ENCODE measurements at regions not wholly inside any gene's neighbourhood (a gene's known extent, or its start where the extent isn't known, plus 50 kb on each side); places are given as distances from the start of the nearest gene placed in this dataset.
A peak's percentile ranks its signal among the peaks of the same experiment; 100 is the strongest.
"Not testable (repeated sequence)": the region's sequence is repeated elsewhere in the genome, so short reads cannot be mapped to it uniquely, and the experiment has no call there.

DNA sequence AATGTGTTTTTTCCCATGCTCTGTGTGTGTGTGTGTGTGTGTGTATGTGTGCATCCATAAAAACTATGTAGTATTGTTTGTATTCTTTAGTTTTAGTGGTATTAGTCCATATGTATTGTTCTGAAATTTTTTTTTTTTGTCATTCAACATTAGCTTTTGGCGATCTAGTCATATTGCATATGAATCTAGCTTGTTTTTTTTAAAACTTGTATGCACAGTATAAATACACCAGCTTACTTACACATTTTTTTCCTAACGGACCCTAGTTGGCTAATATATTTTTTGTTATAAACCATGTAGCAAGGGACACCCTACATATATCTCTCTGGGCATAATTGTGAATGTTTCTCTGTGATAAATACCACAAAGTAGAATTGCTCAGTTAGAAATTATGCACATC lies 359.7 kb downstream of the SRGAP2C start:
- H3K9ac ChIP-seq (ENCODE audit: insufficient read depth, low read length), result no peak overlapping the region
- DNase-seq (ENCODE audit: low read depth in 2 of 2), result no peak
- H3K4me2 ChIP-seq (ENCODE audit: extremely low read depth, insufficient read depth, low read length), result no peak overlapping the region
- H3K27ac ChIP-seq (ENCODE audit: insufficient read depth, low read length), result no peak overlapping the region
- no peak overlapping the region for H2AFZ ChIP-seq (ENCODE audit: low read length)
- no peak for TF ChIP-seq EZH2 (IDR thresholded peaks at IDR 0.05; ENCODE audit: low read length, missing control alignments)
- TF ChIP-seq, protein P1, sequence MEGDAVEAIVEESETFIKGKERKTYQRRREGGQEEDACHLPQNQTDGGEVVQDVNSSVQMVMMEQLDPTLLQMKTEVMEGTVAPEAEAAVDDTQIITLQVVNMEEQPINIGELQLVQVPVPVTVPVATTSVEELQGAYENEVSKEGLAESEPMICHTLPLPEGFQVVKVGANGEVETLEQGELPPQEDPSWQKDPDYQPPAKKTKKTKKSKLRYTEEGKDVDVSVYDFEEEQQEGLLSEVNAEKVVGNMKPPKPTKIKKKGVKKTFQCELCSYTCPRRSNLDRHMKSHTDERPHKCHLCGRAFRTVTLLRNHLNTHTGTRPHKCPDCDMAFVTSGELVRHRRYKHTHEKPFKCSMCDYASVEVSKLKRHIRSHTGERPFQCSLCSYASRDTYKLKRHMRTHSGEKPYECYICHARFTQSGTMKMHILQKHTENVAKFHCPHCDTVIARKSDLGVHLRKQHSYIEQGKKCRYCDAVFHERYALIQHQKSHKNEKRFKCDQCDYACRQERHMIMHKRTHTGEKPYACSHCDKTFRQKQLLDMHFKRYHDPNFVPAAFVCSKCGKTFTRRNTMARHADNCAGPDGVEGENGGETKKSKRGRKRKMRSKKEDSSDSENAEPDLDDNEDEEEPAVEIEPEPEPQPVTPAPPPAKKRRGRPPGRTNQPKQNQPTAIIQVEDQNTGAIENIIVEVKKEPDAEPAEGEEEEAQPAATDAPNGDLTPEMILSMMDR (conservative IDR thresholded peaks at IDR 0.05 in 1 of 2, IDR thresholded peaks at IDR 0.05 in 1 of 2; ENCODE audit: low read depth in 1 of 2, low read length in 2 of 2), result no peak
- no peak overlapping the region for H3K4me3 ChIP-seq (replicated peaks in 1 of 4; ENCODE audit: control extremely low read depth in 1 of 4, insufficient read depth in 1 of 4, low read depth in 3 of 4, low read length in 4 of 4)
- no peaks in the 10 kb centered on the region for H3K9me3 ChIP-seq (ENCODE audit: control insufficient read depth, insufficient read depth, low read depth, low read length)
- no peaks in the 10 kb centered on the region for H3K27me3 ChIP-seq (ENCODE audit: control insufficient read depth, insufficient read depth, low read length)
- no peaks in the 10 kb centered on the region for H3K79me2 ChIP-seq (ENCODE audit: control insufficient read depth, insufficient read depth, low read length)
- no peaks in the 10 kb centered on the region for H3K4me1 ChIP-seq (ENCODE audit: control insufficient read depth, extremely low read depth, insufficient read depth, low read length)
- H4K20me1 ChIP-seq (ENCODE audit: control insufficient read depth, extremely low read depth, insufficient read depth, low read length), result no peaks in the 10 kb centered on the region
- no peaks in the 10 kb centered on the region for H3K36me3 ChIP-seq (ENCODE audit: control insufficient read depth, insufficient read depth, low read length)

DNA sequence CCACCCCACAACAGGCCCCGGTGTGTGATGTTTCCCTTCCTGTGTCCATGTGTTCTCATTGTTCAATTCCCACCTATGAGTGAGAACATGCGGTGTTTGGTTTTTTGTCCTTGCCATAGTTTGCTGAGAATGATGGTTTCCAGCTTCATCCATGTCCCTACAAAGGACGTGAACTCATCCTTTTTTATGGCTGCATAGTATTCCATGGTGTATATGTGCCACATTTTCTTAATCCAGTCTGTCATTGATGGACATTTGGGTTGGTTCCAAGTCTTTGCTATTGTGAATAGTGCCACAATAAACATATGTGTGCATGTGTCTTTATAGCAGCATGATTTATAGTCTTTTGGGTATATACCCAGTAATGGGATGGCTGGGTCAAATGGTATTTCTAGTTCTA lies 361.1 kb downstream of the SRGAP2C start:
- H3K4me3 ChIP-seq (replicated peaks in 1 of 4; ENCODE audit: control extremely low read depth in 1 of 4, insufficient read depth in 1 of 4, low read depth in 3 of 4, low read length in 4 of 4); H3K9ac ChIP-seq (ENCODE audit: insufficient read depth, low read length); H3K4me2 ChIP-seq (ENCODE audit: extremely low read depth, insufficient read depth, low read length); H3K79me2 ChIP-seq (ENCODE audit: control insufficient read depth, insufficient read depth, low read length); DNase-seq (ENCODE audit: low read depth in 2 of 2); H3K36me3 ChIP-seq (ENCODE audit: control insufficient read depth, insufficient read depth, low read length); H3K27ac ChIP-seq (ENCODE audit: insufficient read depth, low read length); H3K4me1 ChIP-seq (ENCODE audit: control insufficient read depth, extremely low read depth, insufficient read depth, low read length); H3K9me3 ChIP-seq (ENCODE audit: control insufficient read depth, insufficient read depth, low read depth, low read length); H2AFZ ChIP-seq (ENCODE audit: low read length); H3K27me3 ChIP-seq (ENCODE audit: control insufficient read depth, insufficient read depth, low read length); H4K20me1 ChIP-seq (ENCODE audit: control insufficient read depth, extremely low read depth, insufficient read depth, low read length): not testable (repeated sequence)

DNA sequence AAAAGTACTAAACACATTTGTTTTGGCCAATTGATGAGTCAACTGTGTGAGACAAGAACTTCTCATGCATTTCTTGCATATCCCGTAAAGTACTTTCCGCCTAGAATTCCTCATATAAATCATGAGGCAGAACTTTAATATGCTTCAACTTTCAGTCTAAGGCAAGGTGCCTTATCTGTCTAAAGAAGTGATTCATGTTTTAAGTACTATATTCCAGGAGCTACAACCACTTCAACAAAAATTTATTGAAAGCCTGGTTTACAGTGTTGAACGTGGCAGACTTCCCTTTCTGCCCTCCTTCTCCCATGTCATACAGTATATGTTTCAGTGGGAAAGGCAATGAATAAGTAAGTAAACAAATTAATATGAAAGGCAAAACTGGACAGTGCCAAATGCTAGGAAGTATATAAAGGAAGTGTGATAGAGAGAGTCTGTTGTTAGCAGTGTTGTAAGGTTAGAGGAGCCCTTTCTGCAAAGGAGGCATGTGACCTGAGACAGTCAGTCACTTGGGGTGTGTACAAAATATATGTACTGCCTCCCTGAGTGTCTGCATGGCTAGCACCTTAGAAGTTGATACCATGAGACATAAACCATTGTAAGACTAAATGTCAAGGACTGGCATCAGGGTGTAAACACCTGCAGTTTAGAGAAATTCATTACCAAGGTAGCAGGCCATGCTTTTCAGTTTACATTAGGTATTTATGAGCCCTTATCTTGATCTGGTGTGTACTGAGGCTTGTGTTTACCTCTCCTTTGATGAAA lies 362.2 kb downstream of the SRGAP2C start:
- Histone ChIP-seq H3K9ac (ENCODE audit: insufficient read depth, low read length) (no peak overlapping the region), H3K9me3 (ENCODE audit: control insufficient read depth, insufficient read depth, low read depth, low read length) (no peaks in the 10 kb centered on the region), H3K4me2 (ENCODE audit: extremely low read depth, insufficient read depth, low read length) (no peak overlapping the region), H3K27ac (ENCODE audit: insufficient read depth, low read length) (no peak overlapping the region), H4K20me1 (ENCODE audit: control insufficient read depth, extremely low read depth, insufficient read depth, low read length) (no peaks in the 10 kb centered on the region), H3K4me3 (replicated peaks in 1 of 4; ENCODE audit: control extremely low read depth in 1 of 4, insufficient read depth in 1 of 4, low read depth in 3 of 4, low read length in 4 of 4) (no peak overlapping the region), H3K79me2 (ENCODE audit: control insufficient read depth, insufficient read depth, low read length) (no peaks in the 10 kb centered on the region), H3K4me1 (ENCODE audit: control insufficient read depth, extremely low read depth, insufficient read depth, low read length) (no peaks in the 10 kb centered on the region), H2AFZ (ENCODE audit: low read length) (no peak overlapping the region), H3K27me3 (ENCODE audit: control insufficient read depth, insufficient read depth, low read length) (no peaks in the 10 kb centered on the region), H3K36me3 (ENCODE audit: control insufficient read depth, insufficient read depth, low read length) (no peaks in the 10 kb centered on the region)
- TF ChIP-seq EZH2 (IDR thresholded peaks at IDR 0.05; ENCODE audit: low read length, missing control alignments), result no peak
- TF ChIP-seq, protein P1 (conservative IDR thresholded peaks at IDR 0.05 in 1 of 2, IDR thresholded peaks at IDR 0.05 in 1 of 2; ENCODE audit: low read depth in 1 of 2, low read length in 2 of 2), result no peak
- peak in 1 of 2 donors; percentile 54 for DNase-seq (ENCODE audit: low read depth in 2 of 2)

DNA sequence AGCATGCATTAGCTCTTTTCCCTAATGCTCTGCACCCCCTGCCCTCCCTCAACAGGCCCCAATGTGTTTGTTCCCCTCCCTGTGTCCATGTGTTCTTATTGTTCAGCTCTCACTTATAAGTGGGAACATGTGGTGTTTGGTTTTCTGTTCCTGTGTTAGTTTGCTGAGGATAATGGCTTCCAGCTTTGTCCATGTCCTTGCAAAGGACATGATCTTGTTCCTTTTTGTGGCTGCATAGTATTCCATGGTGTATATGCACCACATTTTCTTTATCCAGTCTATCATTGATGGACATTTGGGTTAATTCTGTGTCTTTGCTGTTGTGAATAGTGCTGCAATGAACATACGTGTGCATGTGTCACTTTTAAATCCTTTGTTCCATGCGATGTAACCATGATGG lies 363.0 kb downstream of the SRGAP2C start:
- H3K79me2 ChIP-seq (ENCODE audit: control insufficient read depth, insufficient read depth, low read length); H4K20me1 ChIP-seq (ENCODE audit: control insufficient read depth, extremely low read depth, insufficient read depth, low read length); H3K4me1 ChIP-seq (ENCODE audit: control insufficient read depth, extremely low read depth, insufficient read depth, low read length); H3K4me2 ChIP-seq (ENCODE audit: extremely low read depth, insufficient read depth, low read length); H3K9ac ChIP-seq (ENCODE audit: insufficient read depth, low read length); DNase-seq (ENCODE audit: low read depth in 2 of 2); H3K4me3 ChIP-seq (replicated peaks in 1 of 4; ENCODE audit: control extremely low read depth in 1 of 4, insufficient read depth in 1 of 4, low read depth in 3 of 4, low read length in 4 of 4); H3K36me3 ChIP-seq (ENCODE audit: control insufficient read depth, insufficient read depth, low read length); H2AFZ ChIP-seq (ENCODE audit: low read length); H3K27me3 ChIP-seq (ENCODE audit: control insufficient read depth, insufficient read depth, low read length); H3K9me3 ChIP-seq (ENCODE audit: control insufficient read depth, insufficient read depth, low read depth, low read length); H3K27ac ChIP-seq (ENCODE audit: insufficient read depth, low read length): not testable (repeated sequence)

DNA sequence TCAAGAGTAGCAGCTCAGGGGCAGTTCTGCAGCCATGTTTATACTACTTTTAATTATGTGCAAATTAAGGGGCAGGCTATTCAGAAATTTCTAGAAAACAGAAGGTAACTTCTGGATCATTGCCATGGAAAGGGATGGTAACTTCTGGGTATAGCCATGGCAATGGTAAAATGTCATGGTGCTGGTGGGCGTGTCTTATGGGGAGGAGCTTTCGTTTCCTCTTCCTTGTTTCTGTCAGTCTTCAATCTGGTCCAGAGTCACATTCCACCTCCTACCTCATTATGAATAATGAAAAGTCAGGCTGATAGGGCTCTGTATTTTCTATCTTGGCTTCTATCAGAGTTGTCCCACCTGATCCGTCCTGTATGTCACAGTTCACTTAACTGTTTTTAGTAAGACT lies 366.0 kb downstream of the SRGAP2C start:
- H3K4me2 ChIP-seq (ENCODE audit: extremely low read depth, insufficient read depth, low read length); H3K27me3 ChIP-seq (ENCODE audit: control insufficient read depth, insufficient read depth, low read length); H3K9me3 ChIP-seq (ENCODE audit: control insufficient read depth, insufficient read depth, low read depth, low read length); DNase-seq (ENCODE audit: low read depth in 2 of 2); H3K9ac ChIP-seq (ENCODE audit: insufficient read depth, low read length); H3K36me3 ChIP-seq (ENCODE audit: control insufficient read depth, insufficient read depth, low read length); H3K79me2 ChIP-seq (ENCODE audit: control insufficient read depth, insufficient read depth, low read length); H4K20me1 ChIP-seq (ENCODE audit: control insufficient read depth, extremely low read depth, insufficient read depth, low read length); H3K4me1 ChIP-seq (ENCODE audit: control insufficient read depth, extremely low read depth, insufficient read depth, low read length); H3K27ac ChIP-seq (ENCODE audit: insufficient read depth, low read length); H2AFZ ChIP-seq (ENCODE audit: low read length); H3K4me3 ChIP-seq (replicated peaks in 1 of 4; ENCODE audit: control extremely low read depth in 1 of 4, insufficient read depth in 1 of 4, low read depth in 3 of 4, low read length in 4 of 4): not testable (repeated sequence)
